Stimulated activated CD4-positive, alpha-beta T cell treated with anti-CD3 and anti-CD28 coated beads, Interleukin-2, amount 100 ng/mL, for 48 hours (primary cell): ENCODE measurements at regions not wholly inside any gene's neighbourhood (a gene's known extent, or its start where the extent isn't known, plus 50 kb on each side); places are given as distances from the start of the nearest gene placed in this dataset.

Experiments used
- DNase-seq, 2 donors: peaks; one replicate each; pipeline ENCODE4 v3.0.0-alpha.2; 2020

GRCh38 chr2:217219164-217219520 lies 359.3 kb upstream of the TNP1 start:
- DNase-seq = no peak

- no peak for DNase-seq
Measured at GRCh38 chr2:217218269-217219163, 358.7 kb upstream of the TNP1 start.

GRCh38 chr2:217216982-217217381 lies 357.1 kb upstream of the TNP1 start:
- DNase-seq = no peak

GRCh38 chr2:217216316-217216715 lies 356.5 kb upstream of the TNP1 start:
- DNase-seq = no peak

- DNase-seq = no peak
Measured at GRCh38 chr2:217215877-217216276, 356.0 kb upstream of the TNP1 start.

GRCh38 chr2:217208867-217209266 lies 349.0 kb upstream of the TNP1 start:
- DNase-seq = no peak

GRCh38 chr2:217207699-217208010 lies 347.8 kb upstream of the TNP1 start:
- no peak for DNase-seq

- DNase-seq = no peak
Measured at GRCh38 chr2:217206907-217207698, 347.2 kb upstream of the TNP1 start.

- DNase-seq = no peak
Measured at GRCh38 chr2:217206016-217206725, 346.3 kb upstream of the TNP1 start.

- no peak for DNase-seq
Measured at GRCh38 chr2:217204358-217204757, 344.5 kb upstream of the TNP1 start.

GRCh38 chr2:217203086-217203485 lies 343.2 kb upstream of the TNP1 start:
- no peak for DNase-seq

GRCh38 chr2:217199255-217199630 lies 339.4 kb upstream of the TNP1 start:
- DNase-seq = no peak

GRCh38 chr2:217195658-217196446 lies 336.0 kb upstream of the TNP1 start:
- DNase-seq = no peak

- DNase-seq = no peak
Measured at GRCh38 chr2:217195016-217195415, 335.2 kb upstream of the TNP1 start.

GRCh38 chr2:217193431-217194340 lies 333.8 kb upstream of the TNP1 start:
- no peak for DNase-seq

GRCh38 chr2:217192366-217192765 lies 332.5 kb upstream of the TNP1 start:
- DNase-seq = no peak

- no peak for DNase-seq
Measured at GRCh38 chr2:217189747-217190146, 329.9 kb upstream of the TNP1 start.

GRCh38 chr2:217189131-217189530 lies 329.3 kb upstream of the TNP1 start:
- DNase-seq = no peak

- no peak for DNase-seq
Measured at GRCh38 chr2:217186668-217187159, 326.9 kb upstream of the TNP1 start.

GRCh38 chr2:217186152-217186551 lies 326.3 kb upstream of the TNP1 start:
- DNase-seq = no peak

GRCh38 chr2:217185265-217185995 lies 325.6 kb upstream of the TNP1 start:
- DNase-seq = no peak
